ENCODE measurements at regions not wholly inside any gene's neighbourhood (a gene's known extent, or its start where the extent isn't known, plus 50 kb on each side); places are given as distances from the start of the nearest gene placed in this dataset.

GRCh38 chr1:199580300-199580699 is 447.2 kb upstream of the NR5A2 start (continued):
- no peak for TF ChIP-seq ZNF664 (tag by site-specific recombination; IDR thresholded peaks at IDR 0.05)
- TF ChIP-seq ZNF391 (tag by site-specific recombination; IDR thresholded peaks at IDR 0.05; ENCODE audit: borderline replicate concordance, low read depth): no peak
- no peak for TF ChIP-seq ZNF341 (tag by site-specific recombination; IDR thresholded peaks at IDR 0.05; ENCODE audit: low read depth)
- TF ChIP-seq ZNF121 (tag by site-specific recombination; IDR thresholded peaks at IDR 0.05): no peak
- no peak for TF ChIP-seq ZNF280C (tag by site-specific recombination; IDR thresholded peaks at IDR 0.05)
- TF ChIP-seq ZNF211 (tag by site-specific recombination; IDR thresholded peaks at IDR 0.05; ENCODE audit: low read depth): no peak
- TF ChIP-seq ZNF184 (tag by site-specific recombination; IDR thresholded peaks at IDR 0.05): no peak
- no peak for TF ChIP-seq SCRT1 (tag by site-specific recombination; IDR thresholded peaks at IDR 0.05; ENCODE audit: borderline replicate concordance)
- no peak for TF ChIP-seq ZNF214 (tag by site-specific recombination; IDR thresholded peaks at IDR 0.05; ENCODE audit: borderline replicate concordance)
- TF ChIP-seq ZNF112 (tag by site-specific recombination; IDR thresholded peaks at IDR 0.05): no peak

- H3K4me3 ChIP-seq (ENCODE audit: low read depth, low read length): no peak overlapping the region
- no peak overlapping the region for H3K27ac ChIP-seq (ENCODE audit: extremely low read depth, low read depth, low read length)
- H3K36me3 ChIP-seq (ENCODE audit: control insufficient read depth in 2 of 2, insufficient read depth in 1 of 2, low read length in 2 of 2): no peaks in the 10 kb centered on the region
- no peaks in the 10 kb centered on the region for H3K9me3 ChIP-seq (ENCODE audit: control insufficient read depth, insufficient read depth, low read depth, low read length)
- ChIA-PET CTCF (no interaction called here), POLR2A (no interaction called here)
- no peaks in the 10 kb centered on the region for H3K4me1 ChIP-seq (ENCODE audit: control insufficient read depth, insufficient read depth, low read length)
- TF ChIP-seq ZSCAN18 (tag by site-specific recombination; IDR thresholded peaks at IDR 0.05): no peak
- no peak for TF ChIP-seq ZNF202 (tag by site-specific recombination; IDR thresholded peaks at IDR 0.05; ENCODE audit: borderline replicate concordance)
- no peak for TF ChIP-seq PRDM2 (tag by site-specific recombination; IDR thresholded peaks at IDR 0.05; ENCODE audit: borderline replicate concordance)
- TF ChIP-seq SCRT1 (tag by site-specific recombination; IDR thresholded peaks at IDR 0.05; ENCODE audit: borderline replicate concordance): no peak
- no peak for TF ChIP-seq ZNF148 (tag by site-specific recombination; IDR thresholded peaks at IDR 0.05; ENCODE audit: borderline replicate concordance)
These were observed 442.1 kb upstream of the NR5A2 start for GRCh38 chr1:199585392-199585791.

Measured in HEK293 (cell line).